HL-60 (cell line): ENCODE measurements at regions not wholly inside any gene's neighbourhood (a gene's known extent, or its start where the extent isn't known, plus 50 kb on each side); places are given as distances from the start of the nearest gene placed in this dataset.
A peak's percentile ranks its signal among the peaks of the same experiment; 100 is the strongest.

Source experiments
- DNase-seq, 2 experiments: peaks; one replicate each; pipeline ENCODE4 v3.0.0-alpha.2; 2010 to 2020; ENCODE audit warnings: low read depth in 1 of 2, low spot score in 1 of 2
- H3K27ac ChIP-seq: fragments of 250-450 bp; sonication (Bioruptor Pico); replicated peaks from 2 replicates; pipeline ENCODE4 v1.5.1; 2020; ENCODE audit warnings: mild to moderate bottlenecking, moderate library complexity
- H3K27me3 ChIP-seq: fragments of 250-450 bp; sonication (Bioruptor Pico); 2 replicates; pipeline ENCODE4 v1.5.1; 2021; ENCODE audit warnings: mild to moderate bottlenecking, moderate library complexity; ENCODE audit not compliant: insufficient read depth, poor library complexity, severe bottlenecking
- H3K4me3 ChIP-seq: replicated peaks from 2 replicates; pipeline ENCODE4 v1.5.1; 2011; ENCODE audit warnings: mild to moderate bottlenecking, control low read depth, low read length; ENCODE audit not compliant: insufficient read depth
- GABPA ChIP-seq: IDR thresholded peaks from 2 replicates; pipeline ENCODE4 v1.6.1; 2012; ENCODE audit warnings: low read depth
- POLR2AphosphoS5 ChIP-seq: IDR thresholded peaks from 2 replicates; pipeline ENCODE4 v1.6.1; 2012; ENCODE audit warnings: low read depth
- SPI1 ChIP-seq: IDR thresholded peaks from 2 replicates; pipeline ENCODE4 v1.6.1; 2012; ENCODE audit warnings: low read depth, mild to moderate bottlenecking, borderline replicate concordance
- TF ChIP-seq, protein P1 (sequence below): IDR thresholded peaks from 2 replicates; pipeline ENCODE4 v1.6.1; 2012; ENCODE audit warnings: low read depth; ENCODE audit not compliant: insufficient replicate concordance
- TF ChIP-seq, protein P2 (sequence below): IDR thresholded peaks from one replicate; pipeline ENCODE4 v1.5.1; 2011; ENCODE audit warnings: low read length, control low read depth, inconsistent platforms; ENCODE audit not compliant: insufficient read depth

DNA sequence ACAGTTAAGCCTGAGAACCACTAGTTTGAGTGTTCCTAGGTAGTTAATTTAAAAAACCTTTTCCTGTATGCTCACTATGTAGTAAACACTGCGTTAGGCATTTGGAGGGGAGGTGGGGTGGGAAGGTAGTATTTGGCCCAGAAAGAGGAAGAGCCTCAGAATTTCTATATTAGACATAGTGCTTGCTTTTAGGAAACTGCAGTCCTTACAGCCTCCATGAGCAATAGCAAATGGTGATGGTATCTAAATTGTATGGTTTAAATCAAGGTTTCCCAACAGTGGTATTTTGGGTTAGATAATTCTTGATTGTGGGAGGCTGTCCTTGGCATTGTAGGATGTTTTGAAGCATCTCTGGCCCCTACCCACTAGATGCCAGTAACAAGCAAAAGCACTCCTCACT, 61.5 kb upstream of the RIPOR2 start:
- no peak for DNase-seq
- Histone ChIP-seq H3K27ac (no peak overlapping the region), H3K4me3 (no peak overlapping the region), H3K27me3 (no peaks in the 10 kb centered on the region)
- TF ChIP-seq GABPA (no peak), SPI1 (peak; percentile 70)

- TF ChIP-seq GABPA (no peak), SPI1 (no peak), POLR2AphosphoS5 (no peak)
- TF ChIP-seq, protein P1, sequence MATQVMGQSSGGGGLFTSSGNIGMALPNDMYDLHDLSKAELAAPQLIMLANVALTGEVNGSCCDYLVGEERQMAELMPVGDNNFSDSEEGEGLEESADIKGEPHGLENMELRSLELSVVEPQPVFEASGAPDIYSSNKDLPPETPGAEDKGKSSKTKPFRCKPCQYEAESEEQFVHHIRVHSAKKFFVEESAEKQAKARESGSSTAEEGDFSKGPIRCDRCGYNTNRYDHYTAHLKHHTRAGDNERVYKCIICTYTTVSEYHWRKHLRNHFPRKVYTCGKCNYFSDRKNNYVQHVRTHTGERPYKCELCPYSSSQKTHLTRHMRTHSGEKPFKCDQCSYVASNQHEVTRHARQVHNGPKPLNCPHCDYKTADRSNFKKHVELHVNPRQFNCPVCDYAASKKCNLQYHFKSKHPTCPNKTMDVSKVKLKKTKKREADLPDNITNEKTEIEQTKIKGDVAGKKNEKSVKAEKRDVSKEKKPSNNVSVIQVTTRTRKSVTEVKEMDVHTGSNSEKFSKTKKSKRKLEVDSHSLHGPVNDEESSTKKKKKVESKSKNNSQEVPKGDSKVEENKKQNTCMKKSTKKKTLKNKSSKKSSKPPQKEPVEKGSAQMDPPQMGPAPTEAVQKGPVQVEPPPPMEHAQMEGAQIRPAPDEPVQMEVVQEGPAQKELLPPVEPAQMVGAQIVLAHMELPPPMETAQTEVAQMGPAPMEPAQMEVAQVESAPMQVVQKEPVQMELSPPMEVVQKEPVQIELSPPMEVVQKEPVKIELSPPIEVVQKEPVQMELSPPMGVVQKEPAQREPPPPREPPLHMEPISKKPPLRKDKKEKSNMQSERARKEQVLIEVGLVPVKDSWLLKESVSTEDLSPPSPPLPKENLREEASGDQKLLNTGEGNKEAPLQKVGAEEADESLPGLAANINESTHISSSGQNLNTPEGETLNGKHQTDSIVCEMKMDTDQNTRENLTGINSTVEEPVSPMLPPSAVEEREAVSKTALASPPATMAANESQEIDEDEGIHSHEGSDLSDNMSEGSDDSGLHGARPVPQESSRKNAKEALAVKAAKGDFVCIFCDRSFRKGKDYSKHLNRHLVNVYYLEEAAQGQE = no peak
- TF ChIP-seq, protein P2, sequence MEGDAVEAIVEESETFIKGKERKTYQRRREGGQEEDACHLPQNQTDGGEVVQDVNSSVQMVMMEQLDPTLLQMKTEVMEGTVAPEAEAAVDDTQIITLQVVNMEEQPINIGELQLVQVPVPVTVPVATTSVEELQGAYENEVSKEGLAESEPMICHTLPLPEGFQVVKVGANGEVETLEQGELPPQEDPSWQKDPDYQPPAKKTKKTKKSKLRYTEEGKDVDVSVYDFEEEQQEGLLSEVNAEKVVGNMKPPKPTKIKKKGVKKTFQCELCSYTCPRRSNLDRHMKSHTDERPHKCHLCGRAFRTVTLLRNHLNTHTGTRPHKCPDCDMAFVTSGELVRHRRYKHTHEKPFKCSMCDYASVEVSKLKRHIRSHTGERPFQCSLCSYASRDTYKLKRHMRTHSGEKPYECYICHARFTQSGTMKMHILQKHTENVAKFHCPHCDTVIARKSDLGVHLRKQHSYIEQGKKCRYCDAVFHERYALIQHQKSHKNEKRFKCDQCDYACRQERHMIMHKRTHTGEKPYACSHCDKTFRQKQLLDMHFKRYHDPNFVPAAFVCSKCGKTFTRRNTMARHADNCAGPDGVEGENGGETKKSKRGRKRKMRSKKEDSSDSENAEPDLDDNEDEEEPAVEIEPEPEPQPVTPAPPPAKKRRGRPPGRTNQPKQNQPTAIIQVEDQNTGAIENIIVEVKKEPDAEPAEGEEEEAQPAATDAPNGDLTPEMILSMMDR = no peak
- Histone ChIP-seq H3K27ac (no peak overlapping the region), H3K27me3 (no peaks in the 10 kb centered on the region), H3K4me3 (no peak overlapping the region)
- no peak for DNase-seq
Measured at GRCh38 chr6:24997905-24998304, 62.1 kb upstream of the RIPOR2 start.

GRCh38 chr6:25002326-25003091, 66.7 kb upstream of the RIPOR2 start:
- no peak overlapping the region for H3K4me3 ChIP-seq
- no peaks in the 10 kb centered on the region for H3K27me3 ChIP-seq
- TF ChIP-seq POLR2AphosphoS5 (no peak), GABPA (no peak), SPI1 (no peak)
- TF ChIP-seq, protein P2 = no peak
- TF ChIP-seq, protein P1 = no peak
- no peak for DNase-seq
- no peak overlapping the region for H3K27ac ChIP-seq

DNA sequence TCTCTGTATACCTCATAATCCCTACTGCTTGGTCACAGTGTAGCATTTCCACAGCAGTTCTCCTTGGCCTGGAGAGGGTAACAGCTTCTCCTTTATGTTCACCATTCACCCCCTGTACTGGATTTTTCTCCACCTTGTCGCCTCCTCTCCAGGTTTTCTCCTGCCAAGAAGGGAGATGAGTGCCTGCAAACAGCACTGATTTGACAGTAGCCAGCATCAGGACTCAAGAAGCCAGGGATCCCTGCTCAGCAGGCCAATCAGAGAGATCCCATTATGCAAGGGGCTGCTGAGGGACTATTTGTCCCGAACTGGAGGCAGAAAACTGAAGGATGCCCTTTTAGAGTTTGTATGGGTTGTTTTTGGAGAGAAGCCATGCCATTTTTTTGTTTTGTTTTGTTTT, 68.6 kb upstream of the RIPOR2 start:
- no peak for DNase-seq
- TF ChIP-seq, protein P2 = no peak
- no peak for TF ChIP-seq SPI1
- TF ChIP-seq POLR2AphosphoS5 = no peak
- TF ChIP-seq, protein P1 = no peak
- no peak for TF ChIP-seq GABPA
- no peak overlapping the region for H3K4me3 ChIP-seq
- no peak overlapping the region for H3K27ac ChIP-seq
- no peaks in the 10 kb centered on the region for H3K27me3 ChIP-seq
